DLD1 (cell line): ENCODE measurements at regions not wholly inside any gene's neighbourhood (a gene's known extent, or its start where the extent isn't known, plus 50 kb on each side); places are given as distances from the start of the nearest gene placed in this dataset.

Experiments
- in situ Hi-C: cut with HindIII; loops from 2 replicates; pipeline ENCODE4 v1.10.0; 2017; ENCODE audit warnings: low sequenced_read_pairs

- in situ Hi-C loops, result no loop called here
Observed at GRCh38 chr10:130579913-130580312, 443.7 kb downstream of the GLRX3 start.

GRCh38 chr10:130580975-130581374, 444.8 kb downstream of the GLRX3 start:
- in situ Hi-C loops, result no loop called here

GRCh38 chr10:130587718-130588117, 451.5 kb downstream of the GLRX3 start:
- in situ Hi-C loops, result no loop called here

GRCh38 chr10:130606001-130606405, 469.8 kb downstream of the GLRX3 start:
- in situ Hi-C loops, result no loop called here

GRCh38 chr10:130607366-130607765, 471.2 kb downstream of the GLRX3 start:
- in situ Hi-C loops, result no loop called here

GRCh38 chr10:130611239-130611638, 475.0 kb downstream of the GLRX3 start:
- in situ Hi-C loops, result no loop called here

GRCh38 chr10:130615457-130615856, 479.3 kb downstream of the GLRX3 start:
- in situ Hi-C loops, result no loop called here

GRCh38 chr10:130617985-130618384, 481.8 kb downstream of the GLRX3 start:
- in situ Hi-C loops, result no loop called here

- in situ Hi-C loops, result no loop called here
Observed at GRCh38 chr10:130618647-130619046, 482.5 kb downstream of the GLRX3 start.

- in situ Hi-C loops, result no loop called here
Observed at GRCh38 chr10:130621231-130621775, 485.1 kb downstream of the GLRX3 start.

GRCh38 chr10:130623680-130624267, 487.6 kb downstream of the GLRX3 start:
- in situ Hi-C loops, result no loop called here

- in situ Hi-C loops, result no loop called here
Observed at GRCh38 chr10:130627346-130628045, 491.3 kb downstream of the GLRX3 start.

GRCh38 chr10:130630135-130630534, 493.9 kb downstream of the GLRX3 start:
- in situ Hi-C loops, result no loop called here

GRCh38 chr10:130631142-130632096, 495.2 kb downstream of the GLRX3 start:
- in situ Hi-C loops, result no loop called here

GRCh38 chr10:130634816-130635215, 498.6 kb downstream of the GLRX3 start:
- in situ Hi-C loops, result no loop called here

- in situ Hi-C loops, result no loop called here
Observed at GRCh38 chr10:130635528-130635927, 499.3 kb downstream of the GLRX3 start.

GRCh38 chr10:130636313-130636930, 500.2 kb downstream of the GLRX3 start:
- in situ Hi-C loops, result no loop called here

- in situ Hi-C loops, result no loop called here
Observed at GRCh38 chr10:130637089-130637676, 501.0 kb downstream of the GLRX3 start.

- in situ Hi-C loops, result no loop called here
Observed at GRCh38 chr10:130638991-130639390, 502.8 kb downstream of the GLRX3 start.

- in situ Hi-C loops, result no loop called here
Observed at GRCh38 chr10:130642926-130643325, 506.7 kb downstream of the GLRX3 start.
